ENCODE measurements at regions not wholly inside any gene's neighbourhood (a gene's known extent, or its start where the extent isn't known, plus 50 kb on each side); places are given as distances from the start of the nearest gene placed in this dataset.

DNA sequence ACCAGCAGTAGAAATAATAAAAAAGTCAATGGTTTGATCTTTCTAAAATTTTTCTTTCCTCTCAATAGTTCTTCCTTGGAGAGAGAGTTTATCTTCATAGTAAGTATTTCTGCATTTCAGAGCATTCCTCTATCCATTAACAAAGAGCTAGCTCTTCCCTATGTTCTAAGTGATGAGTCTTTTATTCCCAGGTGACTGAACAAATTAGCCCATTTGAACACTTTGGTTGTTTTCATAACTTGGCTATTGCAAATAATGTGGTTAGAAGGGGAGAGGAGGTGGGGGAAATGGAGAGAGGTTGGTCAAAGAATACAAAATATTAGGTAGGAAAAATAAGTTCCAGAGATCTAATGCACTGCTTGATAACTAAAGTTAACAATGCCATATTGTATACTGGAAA is 598.9 kb downstream of the KCNT2 start:
- TF ChIP-seq EZH2phosphoT487 (IDR thresholded peaks at IDR 0.05; ENCODE audit: low read depth, severe bottlenecking, unreplicated experiment) (no peak), EZH2 (IDR thresholded peaks at IDR 0.05; ENCODE audit: borderline replicate concordance) (no peak)
- TF ChIP-seq, protein P1, sequence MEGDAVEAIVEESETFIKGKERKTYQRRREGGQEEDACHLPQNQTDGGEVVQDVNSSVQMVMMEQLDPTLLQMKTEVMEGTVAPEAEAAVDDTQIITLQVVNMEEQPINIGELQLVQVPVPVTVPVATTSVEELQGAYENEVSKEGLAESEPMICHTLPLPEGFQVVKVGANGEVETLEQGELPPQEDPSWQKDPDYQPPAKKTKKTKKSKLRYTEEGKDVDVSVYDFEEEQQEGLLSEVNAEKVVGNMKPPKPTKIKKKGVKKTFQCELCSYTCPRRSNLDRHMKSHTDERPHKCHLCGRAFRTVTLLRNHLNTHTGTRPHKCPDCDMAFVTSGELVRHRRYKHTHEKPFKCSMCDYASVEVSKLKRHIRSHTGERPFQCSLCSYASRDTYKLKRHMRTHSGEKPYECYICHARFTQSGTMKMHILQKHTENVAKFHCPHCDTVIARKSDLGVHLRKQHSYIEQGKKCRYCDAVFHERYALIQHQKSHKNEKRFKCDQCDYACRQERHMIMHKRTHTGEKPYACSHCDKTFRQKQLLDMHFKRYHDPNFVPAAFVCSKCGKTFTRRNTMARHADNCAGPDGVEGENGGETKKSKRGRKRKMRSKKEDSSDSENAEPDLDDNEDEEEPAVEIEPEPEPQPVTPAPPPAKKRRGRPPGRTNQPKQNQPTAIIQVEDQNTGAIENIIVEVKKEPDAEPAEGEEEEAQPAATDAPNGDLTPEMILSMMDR (IDR thresholded peaks at IDR 0.05; ENCODE audit: poor library complexity) = no peak
